Stomach (tissue), 8 donors: ENCODE measurements at regions not wholly inside any gene's neighbourhood (a gene's known extent, or its start where the extent isn't known, plus 50 kb on each side); places are given as distances from the start of the nearest gene placed in this dataset.

Experiments used
- DNase-seq, 2 donors: peaks; one replicate each; pipeline versions ENCODE4 v3.0.0 to v3.0.0-alpha.2; 2013 to 2019
- H3K27ac ChIP-seq, 5 donors: fragments of 200-600 bp in 4 of 5; sonication (generic) in 4 of 5; one replicate each; pipeline ENCODE4 v1.5.1; 2013 to 2019; ENCODE audit warnings: mild to moderate bottlenecking in 1 of 5, moderate library complexity in 1 of 5
- H3K27me3 ChIP-seq, 3 donors: fragments of 200-600 bp; sonication (generic); one replicate each; pipeline ENCODE4 v1.5.1; 2017 to 2019; ENCODE audit warnings: mixed run types in 1 of 3
- H3K36me3 ChIP-seq, 4 donors: fragments of 200-600 bp; sonication (generic); 1 replicate in 3 of 4; 2 replicates in 1 of 4; pipeline ENCODE4 v1.5.1; 2016 to 2019
- H3K4me1 ChIP-seq, 4 donors: fragments of 200-600 bp; sonication (generic); one replicate each; pipeline ENCODE4 v1.5.1; 2016 to 2019
- H3K4me3 ChIP-seq, 4 donors: fragments of 200-600 bp; sonication (generic) in 3 of 4; one replicate each; pipeline ENCODE4 v1.5.1; 2016 to 2019; ENCODE audit warnings: mild to moderate bottlenecking in 1 of 4
- H3K9me3 ChIP-seq, 4 donors: fragments of 200-600 bp; sonication (generic); one replicate each; pipeline ENCODE4 v1.5.1; 2016 to 2019
- EP300 ChIP-seq: sonication (generic); formaldehyde crosslinking; IDR thresholded peaks from one replicate; pipeline ENCODE4 v1.6.1; 2017; ENCODE audit warnings: antibody characterized with exemption
- POLR2A ChIP-seq, 4 donors: fragments of 450-650 bp; IDR thresholded peaks; one replicate each; pipeline ENCODE4 v1.6.1; 2016; ENCODE audit warnings: antibody characterized with exemption in 4 of 4, control low read depth in 2 of 4, mild to moderate bottlenecking in 1 of 4, moderate library complexity in 1 of 4
- POLR2AphosphoS5 ChIP-seq, 3 donors: sonication (generic); formaldehyde crosslinking; IDR thresholded peaks; one replicate each; pipeline ENCODE4 v1.6.1; 2016; ENCODE audit warnings: antibody characterized with exemption in 3 of 3
- WGBS, 5 donors: extraction: QIAGEN DNeasy Blood & Tissue Kit in 3 of 5; methylation state at CpG; one replicate each; pipeline versions ENCODE4 v1.1.5 to v1.1.7; 2013 to 2018; 5-methylcytosine and 5-hydroxymethylcytosine counted together
- intact Hi-C: fragments of 100-400 bp; cut with DNase I; formaldehyde crosslinking; loops from one replicate; pipeline ENCODE4 v1.15.1; 2023; ENCODE audit warnings: low total_unique reads
- TF ChIP-seq, protein P1 (sequence below), 7 experiments: fragments of 450-650 bp in 4 of 7; fragments of 200-600 bp in 3 of 7; sonication (generic) in 3 of 7; IDR thresholded peaks; one replicate each; pipeline ENCODE4 v1.5.1; 2016 to 2019; ENCODE audit warnings: antibody characterized with exemption in 7 of 7, control low read depth in 2 of 7, mild to moderate bottlenecking in 1 of 7
- donor health status: healthy with polysubstance abuse.
- donor health status: Bipolar disorder and iron deficiency.
- donor health status: healthy.

DNA sequence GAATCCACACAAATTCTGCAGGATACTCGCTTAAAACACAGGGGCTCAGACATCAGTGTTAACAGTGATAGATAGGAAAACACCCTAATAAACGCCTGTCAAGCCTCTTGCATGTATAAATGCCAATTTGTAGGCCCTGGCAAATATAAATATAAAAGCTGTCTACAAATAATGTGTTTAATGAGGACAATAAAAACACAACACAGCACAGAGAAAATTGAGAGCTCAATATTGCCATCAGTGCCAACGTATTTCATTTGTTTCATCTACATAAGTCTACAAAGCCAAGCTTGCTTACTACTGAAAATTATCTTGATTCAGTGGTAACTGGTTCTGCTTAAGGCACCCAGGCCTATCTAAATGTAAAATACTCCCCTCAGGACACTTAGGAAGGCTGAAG is 1387.0 kb upstream of the TENM4 start:
- H3K36me3 ChIP-seq = no peaks in the 10 kb centered on the region
- WGBS, 5 donors = 53 to 84% (median 69%) methylated on average over 3 of the region's 3 CpGs

DNA sequence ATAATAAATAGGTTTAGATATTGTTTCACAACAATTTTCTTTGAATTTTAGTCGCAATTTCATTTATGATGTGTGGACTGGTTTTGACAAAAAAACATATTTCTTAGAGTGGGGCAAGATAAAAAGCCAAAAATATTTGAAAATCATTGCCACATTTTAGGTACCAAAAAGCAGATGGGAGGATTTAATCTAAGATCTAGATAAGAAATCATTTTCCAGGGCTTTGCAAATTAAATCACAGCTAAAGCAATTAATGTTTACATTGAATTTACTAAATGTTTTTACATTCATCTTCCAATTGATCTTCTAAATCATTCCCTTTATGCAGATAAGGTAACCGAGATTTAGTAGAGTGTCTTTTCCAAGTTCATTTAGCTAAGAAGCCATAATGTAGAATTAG is 1386.0 kb upstream of the TENM4 start:
- no peak overlapping the region for H3K27ac ChIP-seq
- H3K4me3 ChIP-seq = no peak overlapping the region
- no peaks in the 10 kb centered on the region for H3K36me3 ChIP-seq
- DNase-seq = no peak
- H3K27me3 ChIP-seq = no peaks in the 10 kb centered on the region
- WGBS, 5 donors = 77 to 89% (median 83%) methylated on average over 2 of the region's 2 CpGs
- H3K4me1 ChIP-seq = no peaks in the 10 kb centered on the region
- no peaks in the 10 kb centered on the region for H3K9me3 ChIP-seq
- intact Hi-C loops = no loop called here
- TF ChIP-seq POLR2AphosphoS5 (IDR thresholded peaks at IDR 0.05) = no peak
- TF ChIP-seq POLR2A (IDR thresholded peaks at IDR 0.05) = no peak
- TF ChIP-seq, protein P1, sequence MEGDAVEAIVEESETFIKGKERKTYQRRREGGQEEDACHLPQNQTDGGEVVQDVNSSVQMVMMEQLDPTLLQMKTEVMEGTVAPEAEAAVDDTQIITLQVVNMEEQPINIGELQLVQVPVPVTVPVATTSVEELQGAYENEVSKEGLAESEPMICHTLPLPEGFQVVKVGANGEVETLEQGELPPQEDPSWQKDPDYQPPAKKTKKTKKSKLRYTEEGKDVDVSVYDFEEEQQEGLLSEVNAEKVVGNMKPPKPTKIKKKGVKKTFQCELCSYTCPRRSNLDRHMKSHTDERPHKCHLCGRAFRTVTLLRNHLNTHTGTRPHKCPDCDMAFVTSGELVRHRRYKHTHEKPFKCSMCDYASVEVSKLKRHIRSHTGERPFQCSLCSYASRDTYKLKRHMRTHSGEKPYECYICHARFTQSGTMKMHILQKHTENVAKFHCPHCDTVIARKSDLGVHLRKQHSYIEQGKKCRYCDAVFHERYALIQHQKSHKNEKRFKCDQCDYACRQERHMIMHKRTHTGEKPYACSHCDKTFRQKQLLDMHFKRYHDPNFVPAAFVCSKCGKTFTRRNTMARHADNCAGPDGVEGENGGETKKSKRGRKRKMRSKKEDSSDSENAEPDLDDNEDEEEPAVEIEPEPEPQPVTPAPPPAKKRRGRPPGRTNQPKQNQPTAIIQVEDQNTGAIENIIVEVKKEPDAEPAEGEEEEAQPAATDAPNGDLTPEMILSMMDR (IDR thresholded peaks at IDR 0.05) = no peak
- TF ChIP-seq EP300 = no peak

More for the DNA sequence above, 1387.0 kb upstream of the TENM4 start:
- no peaks in the 10 kb centered on the region for H3K4me1 ChIP-seq
- no peak overlapping the region for H3K27ac ChIP-seq
- no peaks in the 10 kb centered on the region for H3K9me3 ChIP-seq
- no peaks in the 10 kb centered on the region for H3K27me3 ChIP-seq
- TF ChIP-seq EP300 (no peak), POLR2A (IDR thresholded peaks at IDR 0.05) (no peak), POLR2AphosphoS5 (IDR thresholded peaks at IDR 0.05) (no peak)
- TF ChIP-seq, protein P1 (IDR thresholded peaks at IDR 0.05) = no peak
- intact Hi-C loops = no loop called here
- no peak for DNase-seq
- no peak overlapping the region for H3K4me3 ChIP-seq

DNA sequence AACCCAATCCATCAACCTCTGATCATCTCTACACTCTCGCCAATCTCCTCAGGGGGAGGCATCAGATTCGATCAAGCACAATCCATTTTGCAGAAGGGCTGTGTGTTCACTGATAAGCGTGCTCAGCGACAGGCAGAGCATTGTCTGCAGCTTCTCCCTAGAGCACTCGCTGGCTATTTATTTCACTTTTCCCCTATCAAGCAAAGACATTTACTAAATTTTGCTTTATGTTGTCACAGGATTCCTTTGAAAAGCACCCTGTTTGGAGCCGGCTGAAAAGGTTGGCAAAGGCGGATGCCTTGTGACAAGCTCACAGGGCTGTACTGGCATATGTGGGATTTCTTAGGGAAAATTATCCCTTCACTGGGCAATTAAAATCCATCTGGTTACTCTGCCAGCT is 1381.5 kb upstream of the TENM4 start:
- H3K4me3 ChIP-seq = no peak overlapping the region
- intact Hi-C loops = no loop called here
- 60 to 82% (median 69%) methylated on average over 7 of the region's 7 CpGs for WGBS, 5 donors
- H3K27me3 ChIP-seq = no peaks in the 10 kb centered on the region
- TF ChIP-seq POLR2A (IDR thresholded peaks at IDR 0.05) = no peak
- no peak for TF ChIP-seq EP300
- TF ChIP-seq, protein P1 (IDR thresholded peaks at IDR 0.05) = no peak
- no peak for TF ChIP-seq POLR2AphosphoS5 (IDR thresholded peaks at IDR 0.05)
- no peaks in the 10 kb centered on the region for H3K9me3 ChIP-seq
- no peak for DNase-seq
- H3K27ac ChIP-seq = no peak overlapping the region
- H3K36me3 ChIP-seq = no peaks in the 10 kb centered on the region
- no peaks in the 10 kb centered on the region for H3K4me1 ChIP-seq

DNA sequence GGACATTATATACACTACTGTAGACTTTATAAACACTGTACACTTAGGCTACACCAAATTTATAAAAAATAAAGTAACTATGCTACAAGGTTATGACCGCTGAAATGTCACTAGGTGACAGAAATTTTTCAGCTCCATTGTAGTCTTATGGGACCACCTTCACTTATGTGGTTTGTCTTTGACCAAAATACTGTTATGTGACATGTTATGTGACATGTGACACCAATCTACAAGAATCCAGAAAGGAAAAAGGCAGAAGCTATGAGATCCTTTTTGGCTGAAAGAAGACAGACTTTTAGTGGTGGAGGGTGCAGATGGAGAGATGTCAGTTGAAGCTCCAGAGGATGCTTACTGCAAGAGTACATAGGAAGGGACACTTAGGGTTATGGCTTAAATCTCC is 1378.4 kb upstream of the TENM4 start:
- intact Hi-C loops = no loop called here
- Histone ChIP-seq H3K27me3 (no peaks in the 10 kb centered on the region), H3K27ac (no peak overlapping the region), H3K4me3 (no peak overlapping the region), H3K36me3 (no peaks in the 10 kb centered on the region), H3K9me3 (no peaks in the 10 kb centered on the region), H3K4me1 (no peaks in the 10 kb centered on the region)
- no peak for TF ChIP-seq POLR2AphosphoS5 (IDR thresholded peaks at IDR 0.05)
- no peak for TF ChIP-seq EP300
- TF ChIP-seq, protein P1 (IDR thresholded peaks at IDR 0.05) = no peak
- TF ChIP-seq POLR2A (IDR thresholded peaks at IDR 0.05) = no peak
- no peak for DNase-seq
- WGBS, 5 donors = 80 to 95% (median 88%) methylated on average over 1 of the region's 1 CpG
